SU-DHL-6 (cell line): ENCODE measurements at regions not wholly inside any gene's neighbourhood (a gene's known extent, or its start where the extent isn't known, plus 50 kb on each side); places are given as distances from the start of the nearest gene placed in this dataset.
A peak's percentile ranks its signal among the peaks of the same experiment; 100 is the strongest.

Source experiments
- H2AFZ ChIP-seq: fragments of 200-600 bp; sonication (generic); 2 replicates; pipeline ENCODE4 v1.6.1; 2014; ENCODE audit warnings: low read depth, mild to moderate bottlenecking, moderate library complexity, mixed read lengths, antibody characterized with exemption, low read length; ENCODE audit not compliant: severe bottlenecking
- H3F3A ChIP-seq: fragments of 200-600 bp; shearing (Covaris generic); 2 replicates; pipeline ENCODE4 v1.6.0; 2016; ENCODE audit warnings: antibody characterized with exemption, mild to moderate bottlenecking; ENCODE audit not compliant: insufficient read depth
- H3K27ac ChIP-seq: fragments of 200-600 bp; sonication (generic); 2 replicates; pipeline ENCODE4 v1.5.1; 2016; ENCODE audit warnings: low read depth, mild to moderate bottlenecking, low read length, moderate library complexity, mixed read lengths
- H3K27me3 ChIP-seq: fragments of 200-600 bp; sonication (generic), shearing (Covaris generic); 2 replicates; pipeline ENCODE4 v1.6.0; 2014; ENCODE audit warnings: mild to moderate bottlenecking, low read length
- H3K36me3 ChIP-seq: fragments of 200-600 bp; sonication (generic); 2 replicates; pipeline ENCODE4 v1.6.1; 2014; ENCODE audit warnings: mild to moderate bottlenecking, low read length, mixed read lengths
- H3K4me2 ChIP-seq: fragments of 300-600, 200-600 bp; shearing (Covaris generic), sonication (generic); 2 replicates; pipeline ENCODE4 v1.6.0; 2014; ENCODE audit warnings: low read length, low read depth, mild to moderate bottlenecking; ENCODE audit not compliant: poor library complexity, severe bottlenecking
- H3K4me3 ChIP-seq: fragments of 200-600 bp; sonication (generic); 2 replicates; pipeline ENCODE4 v1.5.1; 2014; ENCODE audit warnings: antibody characterized with exemption, low read length, mild to moderate bottlenecking, mixed read lengths; ENCODE audit not compliant: insufficient read depth, poor library complexity, severe bottlenecking
- H3K79me2 ChIP-seq: fragments of 200-600 bp; sonication (generic); 2 replicates; pipeline ENCODE4 v1.6.1; 2014; ENCODE audit warnings: mild to moderate bottlenecking, low read length, moderate library complexity; ENCODE audit not compliant: insufficient read depth
- H3K9ac ChIP-seq: fragments of 200-600 bp; sonication (generic); 2 replicates; pipeline ENCODE4 v1.7.0; 2014; ENCODE audit warnings: mild to moderate bottlenecking, low read length
- H3K9me2 ChIP-seq: fragments of 200-600 bp; sonication (generic); replicated peaks from 2 replicates; pipeline ENCODE4 v1.6.1; 2014; ENCODE audit warnings: low read length; ENCODE audit not compliant: insufficient read depth
- H3K9me3 ChIP-seq: fragments of 200-600 bp; sonication (generic); 2 replicates; pipeline ENCODE4 v1.6.1; 2014; ENCODE audit warnings: low read length, mixed read lengths; ENCODE audit not compliant: insufficient read depth
- H4K20me1 ChIP-seq: fragments of 200-600 bp; sonication (generic); 2 replicates; pipeline ENCODE4 v1.6.1; 2014; ENCODE audit warnings: low read depth, mild to moderate bottlenecking, antibody characterized with exemption, low read length, moderate library complexity, mixed read lengths
- EZH2phosphoT487 ChIP-seq: fragments of 200-600 bp; sonication (generic), shearing (Covaris generic); conservative IDR thresholded peaks from 2 replicates; pipeline ENCODE4 v1.6.1; 2018; ENCODE audit warnings: mild to moderate bottlenecking, antibody characterized with exemption, low read length, moderate library complexity, mixed read lengths
- TF ChIP-seq, protein P1 (sequence below): fragments of 200-600 bp; sonication (generic); IDR thresholded peaks from one replicate; pipeline ENCODE4 v1.5.1; 2017; ENCODE audit warnings: antibody characterized with exemption, mild to moderate bottlenecking, low read length, moderate library complexity; ENCODE audit not compliant: insufficient read depth, poor library complexity, severe bottlenecking

DNA sequence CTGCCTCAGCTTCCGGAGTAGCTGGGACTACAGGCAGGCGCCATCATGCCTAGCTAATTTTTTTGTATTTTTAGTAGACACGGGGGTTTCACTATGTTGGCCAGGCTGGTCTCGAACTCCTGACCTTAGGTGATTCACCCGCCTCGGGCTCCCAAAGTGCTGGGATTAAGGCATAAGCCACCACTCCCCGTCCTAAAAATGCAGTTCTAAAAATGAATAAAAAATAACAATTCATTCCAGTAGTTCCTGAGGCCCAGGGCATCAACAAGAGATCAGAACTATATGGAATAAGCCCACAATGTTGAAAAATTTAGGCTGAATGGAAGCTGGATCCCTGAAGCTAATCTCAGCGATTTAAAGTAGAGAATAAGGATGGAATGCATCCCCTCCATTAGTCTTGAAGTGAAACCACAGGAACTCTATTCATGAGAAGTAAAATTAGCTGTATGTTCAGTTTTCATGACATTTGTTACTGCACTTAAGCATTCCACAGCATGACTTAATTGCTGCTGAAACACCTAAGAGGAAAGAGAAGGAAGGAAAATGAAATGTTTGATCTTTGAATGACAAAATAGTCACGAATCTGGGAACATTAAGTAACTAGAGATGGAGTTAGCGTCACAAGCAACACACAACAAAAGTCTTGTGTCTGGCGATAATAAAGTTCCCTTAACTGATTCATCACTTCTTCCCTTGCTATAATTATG, 80.4 kb upstream of the RIPOR2 start:
- Histone ChIP-seq H3K9me2 (no peaks in the 10 kb centered on the region), H4K20me1 (no peaks in the 10 kb centered on the region), H3K9ac (no peak overlapping the region), H3K79me2 (no peaks in the 10 kb centered on the region), H3K36me3 (no peaks in the 10 kb centered on the region), H3F3A (no peaks in the 10 kb centered on the region), H3K27ac (no peak overlapping the region), H3K9me3 (no peaks in the 10 kb centered on the region), H3K27me3 (no peaks in the 10 kb centered on the region), H3K4me2 (no peak overlapping the region), H3K4me3 (no peak overlapping the region), H2AFZ (no peak overlapping the region)
- no peak for TF ChIP-seq EZH2phosphoT487
- TF ChIP-seq, protein P1, sequence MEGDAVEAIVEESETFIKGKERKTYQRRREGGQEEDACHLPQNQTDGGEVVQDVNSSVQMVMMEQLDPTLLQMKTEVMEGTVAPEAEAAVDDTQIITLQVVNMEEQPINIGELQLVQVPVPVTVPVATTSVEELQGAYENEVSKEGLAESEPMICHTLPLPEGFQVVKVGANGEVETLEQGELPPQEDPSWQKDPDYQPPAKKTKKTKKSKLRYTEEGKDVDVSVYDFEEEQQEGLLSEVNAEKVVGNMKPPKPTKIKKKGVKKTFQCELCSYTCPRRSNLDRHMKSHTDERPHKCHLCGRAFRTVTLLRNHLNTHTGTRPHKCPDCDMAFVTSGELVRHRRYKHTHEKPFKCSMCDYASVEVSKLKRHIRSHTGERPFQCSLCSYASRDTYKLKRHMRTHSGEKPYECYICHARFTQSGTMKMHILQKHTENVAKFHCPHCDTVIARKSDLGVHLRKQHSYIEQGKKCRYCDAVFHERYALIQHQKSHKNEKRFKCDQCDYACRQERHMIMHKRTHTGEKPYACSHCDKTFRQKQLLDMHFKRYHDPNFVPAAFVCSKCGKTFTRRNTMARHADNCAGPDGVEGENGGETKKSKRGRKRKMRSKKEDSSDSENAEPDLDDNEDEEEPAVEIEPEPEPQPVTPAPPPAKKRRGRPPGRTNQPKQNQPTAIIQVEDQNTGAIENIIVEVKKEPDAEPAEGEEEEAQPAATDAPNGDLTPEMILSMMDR = no peak

DNA sequence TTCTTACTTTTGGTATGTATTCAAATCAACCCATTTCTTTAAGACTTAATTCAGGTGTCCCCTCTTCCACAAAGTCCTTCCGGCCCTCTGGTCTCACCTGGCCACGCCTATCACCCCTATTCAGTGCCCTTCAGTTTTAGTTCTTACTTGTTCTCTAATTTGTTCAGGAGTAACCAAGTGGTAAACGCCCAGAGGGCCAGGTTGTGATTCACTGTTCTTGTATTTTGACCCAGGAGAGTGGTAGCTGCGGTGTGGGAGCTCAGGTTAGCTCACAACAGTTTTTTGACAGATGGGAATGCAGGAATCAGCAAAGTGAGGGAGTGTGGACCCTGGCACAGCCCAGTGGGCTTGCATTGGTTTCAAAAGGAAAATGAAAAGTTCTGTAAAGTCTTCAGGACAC, 81.7 kb upstream of the RIPOR2 start:
- Histone ChIP-seq H3K27me3 (no peaks in the 10 kb centered on the region), H3K9ac (peak overlapping the region; percentile 2; the same call in 1 of the 2 replicates), H4K20me1 (no peaks in the 10 kb centered on the region), H3K4me3 (no peak overlapping the region), H3K4me2 (peak overlapping the region; percentile 5), H3K79me2 (no peaks in the 10 kb centered on the region), H3K27ac (no peak overlapping the region), H3K36me3 (no peaks in the 10 kb centered on the region), H2AFZ (peak overlapping the region; percentile 7), H3K9me2 (no peaks in the 10 kb centered on the region), H3F3A (no peaks in the 10 kb centered on the region), H3K9me3 (no peaks in the 10 kb centered on the region)
- TF ChIP-seq, protein P1 = no peak
- TF ChIP-seq EZH2phosphoT487 = no peak

DNA sequence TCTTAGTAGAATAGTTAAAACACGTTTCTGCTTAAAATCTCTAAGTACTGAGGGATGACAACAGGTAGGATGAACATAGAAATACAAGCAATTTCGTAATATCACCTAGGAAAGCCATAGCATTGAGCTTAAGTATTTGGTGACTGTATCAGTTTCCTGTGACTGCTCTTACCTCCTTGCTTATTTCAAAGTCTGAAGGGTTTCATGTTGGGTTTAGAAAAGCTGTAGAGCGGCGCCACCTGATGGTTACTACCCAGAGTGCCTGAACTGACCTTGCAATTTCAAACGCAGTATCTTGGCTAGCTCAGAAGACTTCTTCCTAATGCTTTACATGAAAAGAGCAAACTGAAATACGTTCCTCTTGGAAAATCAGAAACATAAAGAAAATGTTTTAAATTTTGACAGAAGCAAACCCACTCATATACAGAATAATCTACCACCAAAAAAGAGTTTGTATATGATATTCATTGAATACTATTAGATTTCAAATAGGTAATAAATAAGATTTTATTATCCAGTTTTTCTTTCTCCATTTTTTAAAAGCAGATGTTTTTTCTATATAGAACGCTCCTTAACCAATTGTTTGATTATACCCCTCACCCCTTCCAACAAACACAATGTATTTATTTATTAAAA, 82.3 kb upstream of the RIPOR2 start:
- Histone ChIP-seq H3K9me2 (no peaks in the 10 kb centered on the region), H3K27ac (no peak overlapping the region), H3K36me3 (no peaks in the 10 kb centered on the region), H3K4me3 (no peak overlapping the region), H4K20me1 (no peaks in the 10 kb centered on the region), H3K9ac (peak overlapping the region; percentile 2; the same call in 1 of the 2 replicates), H3K4me2 (peak overlapping the region; percentile 5), H3K79me2 (no peaks in the 10 kb centered on the region), H3K9me3 (no peaks in the 10 kb centered on the region), H2AFZ (peak overlapping the region; percentile 7), H3K27me3 (no peaks in the 10 kb centered on the region), H3F3A (no peaks in the 10 kb centered on the region)
- no peak for TF ChIP-seq EZH2phosphoT487
- TF ChIP-seq, protein P1 = peak; percentile 97
